GM18861 (cell line): ENCODE measurements at regions not wholly inside any gene's neighbourhood (a gene's known extent, or its start where the extent isn't known, plus 50 kb on each side); places are given as distances from the start of the nearest gene placed in this dataset.
"Not testable (repeated sequence)": the region's sequence is repeated elsewhere in the genome, so short reads cannot be mapped to it uniquely, and the experiment has no call there.

Experiments
- ATAC-seq: cut with Tn5 transposase; IDR thresholded peaks from one replicate; pipeline ENCODE4 v1.9.1; 2021; ENCODE audit not compliant: unreplicated experiment

GRCh38 chr7:51640841-51641240 lies 324.2 kb upstream of the COBL start:
- ATAC-seq, result no peak

GRCh38 chr7:51639661-51640334 lies 323.2 kb upstream of the COBL start:
- ATAC-seq, result no peak

GRCh38 chr7:51636503-51636902 lies 319.9 kb upstream of the COBL start:
- no peak for ATAC-seq

GRCh38 chr7:51635775-51636174 lies 319.2 kb upstream of the COBL start:
- ATAC-seq, result no peak

DNA sequence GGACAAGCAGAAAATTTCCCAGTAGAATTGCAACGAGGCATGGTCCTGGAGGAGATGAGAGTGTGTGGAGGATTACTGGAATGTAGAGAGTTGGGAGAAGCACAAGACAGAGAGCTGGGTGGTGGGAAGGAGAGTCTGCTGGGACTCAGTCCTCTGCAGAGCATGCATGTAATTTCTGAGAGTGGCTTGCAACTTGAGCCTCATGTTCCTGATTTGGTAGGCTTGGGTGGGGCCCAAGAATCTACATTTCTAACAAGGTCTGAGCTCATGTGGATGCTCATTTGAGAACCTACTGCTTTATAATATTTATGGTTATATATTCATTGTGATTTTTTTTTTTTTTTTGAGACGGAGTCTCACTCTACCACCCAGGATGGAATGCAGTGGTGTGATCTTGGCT lies 317.9 kb upstream of the COBL start:
- no peak for ATAC-seq

DNA sequence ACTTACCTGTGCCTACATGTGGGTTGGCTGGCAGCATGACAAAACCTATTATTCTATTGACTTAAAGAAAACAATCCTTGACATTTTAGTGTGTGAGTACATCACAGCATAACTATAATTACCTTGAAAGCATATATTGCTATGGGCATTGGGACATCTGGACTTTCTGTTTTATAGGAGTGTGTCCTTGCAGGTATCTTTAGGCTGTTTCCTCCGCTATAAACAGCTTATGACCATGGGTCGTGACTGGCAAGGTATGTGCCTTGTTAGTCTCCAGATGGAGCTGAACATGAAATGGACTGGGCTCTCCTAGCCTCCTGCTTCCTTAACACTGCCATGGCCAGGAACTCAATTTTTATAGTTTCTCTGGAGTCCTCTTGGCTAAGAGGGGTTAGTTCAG lies 317.4 kb upstream of the COBL start:
- ATAC-seq, result no peak

DNA sequence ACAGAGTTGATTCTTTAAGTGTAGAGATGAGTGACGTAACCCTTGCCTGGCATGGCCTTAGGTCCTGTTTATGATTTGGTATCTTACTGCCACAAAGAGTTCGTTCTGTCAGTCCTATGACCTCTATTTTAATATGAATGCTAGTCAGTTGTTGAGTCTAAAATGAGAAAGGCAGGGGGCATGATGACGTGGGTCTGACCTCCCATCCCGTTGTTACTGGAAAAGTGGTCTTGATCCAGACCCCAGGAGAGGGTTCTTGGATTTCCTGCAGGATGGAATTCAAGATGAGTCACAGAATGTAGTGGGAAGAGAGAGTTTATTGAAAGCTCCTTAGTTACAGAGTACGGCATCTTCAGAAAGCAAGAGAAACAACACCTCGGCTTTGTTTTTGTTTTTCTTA lies 317.0 kb upstream of the COBL start:
- ATAC-seq, result no peak

DNA sequence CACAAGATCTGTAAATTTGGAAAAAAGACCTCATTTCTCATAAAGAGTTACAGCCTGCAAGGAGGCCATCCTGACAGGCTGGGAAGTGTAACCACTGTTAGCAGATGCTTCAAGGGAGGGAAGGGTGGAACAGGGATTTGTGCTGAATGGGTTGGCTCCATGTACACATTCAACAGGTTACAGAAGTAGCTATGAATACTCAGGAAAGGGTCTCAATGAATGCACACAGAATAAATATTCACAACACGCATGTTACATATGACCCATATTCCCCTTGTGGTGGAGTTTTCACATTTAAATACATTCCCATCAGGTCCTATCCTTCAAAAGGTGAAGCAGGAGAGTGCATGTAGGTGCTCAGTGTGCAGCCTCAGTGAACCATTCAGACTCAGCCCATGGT lies 316.4 kb upstream of the COBL start:
- ATAC-seq, result no peak

DNA sequence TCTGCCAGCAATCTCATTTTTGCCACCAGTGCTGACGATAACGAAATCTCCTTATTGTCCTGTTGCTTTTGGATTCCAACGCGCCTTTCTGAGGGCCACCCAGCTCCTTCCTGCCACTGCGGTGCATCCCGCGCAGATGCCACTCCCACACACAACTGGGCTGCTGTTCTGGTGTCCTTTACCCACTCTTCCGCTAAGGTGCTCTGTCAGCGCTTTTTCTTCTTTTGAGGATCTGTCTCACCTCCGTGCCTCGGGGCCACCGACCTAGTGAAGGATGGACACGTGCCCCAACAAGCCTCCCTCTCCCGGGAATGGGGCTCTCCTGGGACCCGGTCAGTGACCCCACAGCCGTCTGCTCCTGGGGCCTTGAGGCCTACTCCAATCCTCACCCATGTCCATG lies 314.3 kb upstream of the COBL start:
- no peak for ATAC-seq

DNA sequence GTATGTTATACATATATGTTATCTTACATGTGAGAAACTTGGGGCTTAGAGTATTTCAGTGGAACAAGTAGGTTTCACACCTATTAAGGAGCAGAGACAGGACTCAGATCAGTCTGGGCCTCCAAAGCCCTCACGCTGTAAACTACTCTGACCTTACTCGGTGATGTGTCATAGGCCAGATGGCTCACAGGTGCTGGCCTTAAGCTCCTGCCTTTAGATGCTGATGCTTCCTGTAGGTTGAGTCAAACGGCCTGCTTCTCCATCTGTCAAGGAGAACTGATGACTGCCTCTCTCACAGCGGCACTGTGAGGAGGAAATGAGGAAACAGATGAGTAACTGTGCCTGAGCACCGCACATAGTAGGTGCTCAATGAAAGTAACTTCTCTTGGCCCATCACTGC lies 312.6 kb upstream of the COBL start:
- no peak for ATAC-seq

DNA sequence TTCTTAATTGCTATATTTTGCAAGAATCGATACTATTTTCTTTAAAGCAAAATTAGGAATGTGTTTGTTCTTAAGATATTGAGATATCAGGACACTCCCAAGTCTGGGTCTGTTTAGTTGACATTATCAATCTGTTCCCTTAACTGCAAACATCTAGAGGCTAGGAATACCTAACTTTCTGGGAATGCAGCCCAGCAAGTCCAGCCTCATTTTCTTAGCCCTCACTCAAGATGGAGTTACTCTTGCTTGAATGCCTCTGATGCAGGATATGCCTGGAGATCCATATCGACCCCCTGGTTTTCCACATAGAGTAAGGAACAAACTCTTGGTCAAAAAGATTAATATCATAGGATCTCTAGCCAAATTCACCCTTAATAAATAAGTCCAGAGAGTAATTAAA lies 305.3 kb upstream of the COBL start:
- ATAC-seq, result no peak

DNA sequence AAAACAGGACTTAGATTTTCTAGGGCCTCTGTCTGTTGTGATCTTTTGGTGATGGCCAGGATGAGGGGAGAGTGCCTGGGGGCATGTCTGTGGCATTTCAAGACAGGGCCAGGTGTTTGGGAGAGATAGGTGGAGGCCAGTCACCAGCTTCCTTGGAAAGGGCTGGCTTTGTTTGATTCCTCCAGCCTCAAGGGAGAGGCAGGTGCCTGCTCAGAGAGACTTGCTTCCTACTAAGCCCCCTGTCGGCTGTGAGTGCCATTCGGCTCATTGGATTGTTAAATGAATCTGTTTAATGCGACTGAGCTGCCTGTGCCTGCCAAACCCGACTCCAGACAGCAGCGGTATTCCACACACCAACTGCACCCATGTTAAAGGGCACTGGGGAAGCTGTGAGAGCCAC lies 304.1 kb upstream of the COBL start:
- no peak for ATAC-seq

DNA sequence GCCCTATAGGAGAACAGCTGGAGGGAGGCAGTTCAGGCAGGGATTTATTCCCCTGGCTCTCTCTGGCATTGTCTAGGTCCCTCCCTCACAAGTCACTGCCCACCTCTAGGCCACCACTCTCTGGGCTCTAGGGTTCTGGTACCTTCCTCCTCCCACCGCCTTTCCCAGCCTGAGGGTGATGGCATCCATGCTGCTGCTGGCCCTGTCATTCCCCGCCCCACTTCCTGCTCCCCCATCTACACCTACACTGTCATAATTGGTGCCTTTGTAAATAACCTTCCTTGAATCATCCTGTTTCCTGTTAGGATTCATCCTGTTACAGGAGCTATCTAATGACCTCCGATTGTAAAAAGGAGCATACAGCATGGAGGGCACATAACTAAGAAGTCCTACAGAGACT lies 303.3 kb upstream of the COBL start:
- no peak for ATAC-seq

DNA sequence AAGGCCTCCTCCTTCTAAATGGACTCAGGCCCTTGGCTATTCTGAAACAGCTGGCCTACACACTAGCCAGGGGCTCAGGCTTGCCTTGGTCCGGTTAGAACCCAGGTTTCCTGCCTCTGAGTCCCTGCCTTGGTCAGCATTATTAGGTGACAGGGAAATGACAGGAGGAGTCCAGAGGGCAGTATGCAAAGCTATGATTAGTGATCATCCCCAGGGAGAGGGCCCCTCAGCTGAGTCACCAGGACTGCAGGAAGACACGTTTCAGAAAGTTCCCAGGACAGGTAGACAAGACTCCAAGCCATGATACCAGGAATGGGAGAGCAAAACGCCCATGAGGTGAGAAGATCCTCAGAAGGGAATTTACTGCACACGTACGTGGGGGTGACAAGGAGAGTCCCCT lies 301.1 kb upstream of the COBL start:
- ATAC-seq, result no peak

DNA sequence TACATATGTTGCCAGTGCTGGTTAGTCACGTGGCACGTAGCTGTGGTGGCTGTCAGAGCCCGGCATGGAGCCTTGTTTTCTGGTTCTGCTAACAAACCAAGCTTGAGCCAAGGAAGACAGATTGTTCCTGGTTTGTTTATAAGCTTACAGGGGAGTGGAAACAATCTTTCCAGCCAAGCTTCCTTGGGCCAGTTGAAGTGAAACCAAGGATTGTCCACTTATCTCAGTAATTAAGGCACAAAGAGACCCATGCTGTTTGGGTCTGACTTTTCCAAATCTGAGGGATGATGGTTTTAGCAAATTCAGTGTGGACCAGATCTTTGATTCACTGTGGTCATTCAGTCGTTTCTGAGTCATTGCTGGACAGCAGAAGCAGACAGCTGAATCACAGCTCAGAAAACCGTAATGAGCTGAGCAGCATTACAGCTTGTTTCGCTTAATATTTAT lies 297.3 kb upstream of the COBL start:
- ATAC-seq, result no peak

DNA sequence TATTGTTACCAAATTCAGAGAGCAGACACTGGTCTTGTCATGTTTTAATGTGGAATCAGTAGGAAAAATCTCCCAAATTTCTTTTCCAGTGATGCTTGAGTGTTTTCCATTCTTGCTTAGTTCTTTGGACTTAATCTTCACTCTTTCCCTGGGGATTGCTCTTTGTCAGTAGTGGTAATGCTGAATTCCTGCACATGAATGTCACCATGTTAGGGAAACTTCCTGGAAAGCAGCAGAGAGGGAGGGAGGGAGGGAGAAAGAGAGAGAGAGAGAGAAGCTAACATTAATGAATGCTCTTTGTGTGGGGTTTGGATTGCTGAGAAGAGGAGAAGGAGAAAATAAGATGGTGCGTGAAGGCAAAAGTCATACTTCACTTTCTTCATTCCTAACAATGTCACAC lies 295.3 kb upstream of the COBL start:
- no peak for ATAC-seq

GRCh38 chr7:51607447-51607846 lies 290.8 kb upstream of the COBL start:
- no peak for ATAC-seq

DNA sequence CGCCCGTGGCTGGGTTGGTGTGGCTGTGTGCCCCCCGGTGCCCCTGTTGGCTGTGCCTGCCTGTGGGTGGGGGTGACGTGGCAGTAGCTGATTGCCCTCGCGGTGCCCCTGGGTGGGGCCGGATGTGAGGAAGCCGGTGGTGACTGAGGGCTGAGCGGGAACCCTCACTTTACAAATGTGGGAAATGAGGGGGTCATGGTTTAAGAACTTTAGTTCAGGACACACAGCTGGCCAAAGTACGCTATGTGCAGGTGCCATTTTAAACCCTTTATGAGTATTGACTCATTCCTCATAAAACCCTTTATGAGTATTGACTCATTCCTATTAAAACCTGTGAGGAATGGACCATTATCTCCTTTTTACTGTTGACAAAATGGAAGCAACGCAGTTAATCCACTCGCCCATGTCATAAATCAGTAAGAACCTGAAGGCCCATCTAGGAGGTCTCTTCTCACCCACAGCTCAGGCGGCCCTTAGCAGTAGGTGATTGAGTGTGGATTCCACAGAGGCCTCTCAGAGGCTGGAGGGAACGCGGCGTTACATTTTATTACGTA lies 290.1 kb upstream of the COBL start:
- no peak for ATAC-seq

DNA sequence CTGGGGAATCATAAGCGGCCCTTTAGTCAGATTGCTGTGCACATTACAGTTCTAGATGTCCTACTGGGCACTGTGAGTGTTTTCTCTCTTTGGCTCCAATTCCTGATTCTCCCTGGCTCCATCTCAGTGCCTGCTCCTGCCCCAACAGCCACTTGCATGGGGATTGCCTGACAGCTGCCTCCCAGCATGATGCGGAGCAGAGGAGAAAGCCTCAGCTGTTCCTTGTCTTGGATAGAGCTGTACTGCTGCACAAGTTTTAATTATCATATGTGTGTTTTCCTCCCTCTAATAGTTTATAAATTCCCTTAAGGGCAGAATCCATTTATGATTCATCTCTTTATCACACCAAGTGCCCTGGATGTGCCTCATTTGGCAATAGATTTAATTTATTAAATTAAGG lies 285.8 kb upstream of the COBL start:
- ATAC-seq, result no peak

DNA sequence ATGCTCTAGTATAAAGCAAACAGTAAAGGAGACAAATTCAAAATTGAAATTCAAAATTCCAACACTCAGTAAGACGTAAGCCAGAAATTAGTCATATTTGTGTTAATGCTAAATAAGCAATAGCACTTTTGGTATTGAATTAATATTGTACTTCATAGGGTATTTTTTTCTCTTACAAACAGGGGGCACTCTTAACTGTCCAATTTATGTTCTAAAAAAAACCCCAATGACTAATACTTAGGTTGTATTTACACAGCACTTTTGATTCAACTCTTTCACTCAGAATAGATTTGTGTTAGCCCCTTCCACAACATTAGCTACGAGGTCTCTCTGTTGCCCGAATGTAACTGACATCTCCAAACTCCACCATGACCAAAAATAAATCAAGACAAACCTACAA lies 284.9 kb upstream of the COBL start:
- ATAC-seq, result no peak

- not testable (repeated sequence) for ATAC-seq
Observed at GRCh38 chr7:51599935-51600334, 283.3 kb upstream of the COBL start.

GRCh38 chr7:51593628-51594027 lies 277.0 kb upstream of the COBL start:
- no peak for ATAC-seq
